ENCODE measurements at regions not wholly inside any gene's neighbourhood (a gene's known extent, or its start where the extent isn't known, plus 50 kb on each side); places are given as distances from the start of the nearest gene placed in this dataset.
"Not testable (repeated sequence)": the region's sequence is repeated elsewhere in the genome, so short reads cannot be mapped to it uniquely, and the experiment has no call there.

- H3K4me3 Mint-ChIP-seq; H3K27ac Mint-ChIP-seq; H3K36me3 Mint-ChIP-seq (ENCODE audit: low read depth); H3K27me3 Mint-ChIP-seq (ENCODE audit: low read depth); H3K4me1 Mint-ChIP-seq (ENCODE audit: low read depth): not testable (repeated sequence)
- peaks cover 15% of the 10 kb centered on the region for H3K9me3 Mint-ChIP-seq
These were observed 674.4 kb downstream of the UQCRFS1 start for GRCh38 chr19:28538579-28538978.

GRCh38 chr19:28537896-28538295 lies 675.1 kb downstream of the UQCRFS1 start:
- no peak overlapping the region for H3K27ac Mint-ChIP-seq
- H3K36me3 Mint-ChIP-seq (ENCODE audit: low read depth) = peaks cover 2% of the 10 kb centered on the region
- no peaks in the 10 kb centered on the region for H3K4me1 Mint-ChIP-seq (ENCODE audit: low read depth)
- H3K4me3 Mint-ChIP-seq = no peak overlapping the region
- H3K27me3 Mint-ChIP-seq (ENCODE audit: low read depth) = no peaks in the 10 kb centered on the region
- peaks cover 16% of the 10 kb centered on the region for H3K9me3 Mint-ChIP-seq

DNA sequence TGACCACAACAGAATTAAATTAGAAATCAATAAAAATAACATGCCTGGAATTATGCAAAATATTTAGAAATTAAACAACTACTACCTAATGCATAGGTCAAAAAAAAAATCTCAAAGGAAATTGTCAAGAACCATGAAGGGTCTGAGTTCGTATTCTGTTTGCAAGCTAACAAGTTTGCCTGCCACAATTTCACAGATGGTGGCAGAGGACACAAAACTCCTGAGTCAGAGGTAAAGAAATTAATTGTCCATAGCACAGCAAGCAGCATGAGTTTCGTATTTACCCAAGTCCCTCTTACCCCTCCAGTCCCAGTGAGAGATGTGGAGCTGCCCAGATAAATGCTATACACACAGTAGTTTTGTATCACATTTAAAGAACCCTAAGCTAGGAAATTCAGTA lies 675.9 kb downstream of the UQCRFS1 start:
- Mint-ChIP-seq H3K27me3 (ENCODE audit: low read depth) (no peaks in the 10 kb centered on the region), H3K4me1 (ENCODE audit: low read depth) (no peaks in the 10 kb centered on the region), H3K9me3 (peaks cover 20% of the 10 kb centered on the region), H3K4me3 (no peak overlapping the region), H3K36me3 (ENCODE audit: low read depth) (peaks cover 2% of the 10 kb centered on the region), H3K27ac (no peak overlapping the region)

DNA sequence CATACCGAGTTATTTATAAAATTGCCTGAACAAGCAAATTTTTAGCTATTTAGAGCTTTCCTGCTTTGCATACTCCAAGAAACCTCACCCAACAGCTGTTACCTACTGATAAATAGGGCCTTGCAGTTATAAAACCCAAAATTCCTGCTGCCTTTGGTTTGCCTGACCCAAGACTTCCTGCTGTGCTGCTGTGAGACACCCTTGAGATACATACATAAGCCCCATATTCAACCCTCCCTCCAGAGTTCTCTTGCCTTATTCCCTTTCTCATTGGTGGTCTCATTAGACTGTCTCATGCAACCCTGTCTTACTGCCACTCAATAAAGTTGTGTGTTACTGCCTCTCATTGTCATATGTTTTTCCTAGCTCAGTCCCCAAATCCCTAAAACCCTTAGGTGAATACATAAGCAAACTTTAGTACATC lies 677.6 kb downstream of the UQCRFS1 start:
- Mint-ChIP-seq H3K9me3 (peaks cover 20% of the 10 kb centered on the region), H3K36me3 (ENCODE audit: low read depth) (peaks cover 2% of the 10 kb centered on the region), H3K4me1 (ENCODE audit: low read depth) (no peaks in the 10 kb centered on the region), H3K27me3 (ENCODE audit: low read depth) (no peaks in the 10 kb centered on the region), H3K27ac (no peak overlapping the region), H3K4me3 (no peak overlapping the region)

GRCh38 chr19:28534766-28535351 lies 678.1 kb downstream of the UQCRFS1 start:
- H3K4me3 Mint-ChIP-seq = no peak overlapping the region
- H3K9me3 Mint-ChIP-seq = peaks cover 20% of the 10 kb centered on the region
- no peaks in the 10 kb centered on the region for H3K27me3 Mint-ChIP-seq (ENCODE audit: low read depth)
- H3K27ac Mint-ChIP-seq = no peak overlapping the region
- H3K36me3 Mint-ChIP-seq (ENCODE audit: low read depth) = peaks cover 2% of the 10 kb centered on the region
- H3K4me1 Mint-ChIP-seq (ENCODE audit: low read depth) = no peaks in the 10 kb centered on the region

GRCh38 chr19:28532765-28533341 lies 680.1 kb downstream of the UQCRFS1 start:
- H3K36me3 Mint-ChIP-seq (ENCODE audit: low read depth) = peaks cover 2% of the 10 kb centered on the region
- H3K4me1 Mint-ChIP-seq (ENCODE audit: low read depth) = no peaks in the 10 kb centered on the region
- H3K27me3 Mint-ChIP-seq (ENCODE audit: low read depth) = no peaks in the 10 kb centered on the region

DNA sequence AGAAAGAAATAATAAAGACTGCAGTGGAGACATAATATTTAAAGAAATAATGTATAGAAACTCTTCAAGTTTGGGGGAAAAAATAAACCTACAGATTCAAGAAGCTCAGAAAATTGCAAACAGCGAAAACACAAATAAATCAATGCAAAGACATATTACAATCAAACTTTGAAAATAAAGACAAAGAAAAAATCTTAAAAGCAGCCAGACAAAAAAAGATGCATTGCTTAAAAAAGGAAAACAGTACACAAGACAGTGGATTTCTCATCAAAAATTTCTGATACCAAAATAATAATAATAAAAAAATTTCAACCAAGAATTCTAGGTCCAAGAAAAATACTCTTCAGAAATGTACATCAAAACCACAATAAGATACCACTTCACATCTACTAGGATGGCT lies 681.0 kb downstream of the UQCRFS1 start:
- H3K36me3 Mint-ChIP-seq (ENCODE audit: low read depth) = no peaks in the 10 kb centered on the region
- H3K9me3 Mint-ChIP-seq = peaks cover 7% of the 10 kb centered on the region
- H3K4me1 Mint-ChIP-seq (ENCODE audit: low read depth) = no peaks in the 10 kb centered on the region
- no peak overlapping the region for H3K27ac Mint-ChIP-seq
- no peak overlapping the region for H3K4me3 Mint-ChIP-seq
- no peaks in the 10 kb centered on the region for H3K27me3 Mint-ChIP-seq (ENCODE audit: low read depth)

More at GRCh38 chr19:28532765-28533341, 680.1 kb downstream of the UQCRFS1 start:
- Mint-ChIP-seq H3K9me3 (peaks cover 15% of the 10 kb centered on the region), H3K27ac (no peak overlapping the region), H3K4me3 (no peak overlapping the region)

DNA sequence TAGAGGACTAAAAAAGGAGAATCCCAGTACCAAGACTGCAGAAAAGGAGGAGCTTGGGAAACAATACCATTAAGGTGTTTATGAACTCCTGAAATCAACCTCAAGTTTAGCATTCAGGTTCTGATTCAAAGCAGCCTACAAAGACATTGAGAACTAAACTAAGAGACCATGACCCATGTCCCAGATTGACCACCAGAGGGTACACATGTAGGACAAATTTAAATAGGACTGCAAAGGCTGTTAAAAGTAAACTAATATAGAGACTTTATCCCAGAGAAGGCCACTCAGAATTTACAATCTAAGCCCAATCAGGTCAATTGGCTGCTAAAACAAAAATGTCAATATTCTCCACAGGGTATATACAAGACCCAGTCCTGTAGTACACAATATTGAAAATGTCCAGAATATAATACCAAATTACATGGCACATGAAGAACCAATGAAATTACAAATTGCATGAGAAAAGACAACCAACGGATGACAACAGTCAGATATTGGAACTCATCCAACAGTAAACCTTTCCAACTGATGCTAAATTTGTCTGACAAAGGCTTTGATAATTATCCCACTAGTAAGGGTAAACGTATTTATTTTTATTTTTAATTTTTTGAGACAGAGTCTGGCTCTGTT lies 682.4 kb downstream of the UQCRFS1 start:
- no peaks in the 10 kb centered on the region for H3K4me1 Mint-ChIP-seq (ENCODE audit: low read depth)
- no peak overlapping the region for H3K4me3 Mint-ChIP-seq
- H3K36me3 Mint-ChIP-seq (ENCODE audit: low read depth) = no peaks in the 10 kb centered on the region
- no peaks in the 10 kb centered on the region for H3K27me3 Mint-ChIP-seq (ENCODE audit: low read depth)
- no peak overlapping the region for H3K27ac Mint-ChIP-seq
- H3K9me3 Mint-ChIP-seq = peaks cover 4% of the 10 kb centered on the region

DNA sequence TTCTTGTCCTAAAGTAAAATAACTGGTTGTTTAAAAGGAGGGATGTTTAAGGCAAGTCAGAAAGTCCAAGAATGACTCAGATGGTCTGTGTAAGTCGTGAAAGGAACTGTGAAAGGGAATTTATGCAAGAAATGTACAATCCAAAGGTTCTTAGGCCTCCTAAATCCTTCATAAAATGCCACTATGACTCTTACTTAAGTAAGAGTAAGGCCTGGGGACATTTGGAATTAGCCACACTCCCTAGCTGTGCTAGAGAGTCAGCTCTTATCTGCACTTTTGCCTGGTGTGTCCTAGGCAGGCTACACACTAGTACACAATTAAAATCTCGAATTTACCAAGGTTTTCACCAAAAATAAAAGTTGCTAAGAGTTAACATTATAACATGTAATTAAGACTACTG lies 686.9 kb downstream of the UQCRFS1 start:
- Mint-ChIP-seq H3K27me3 (ENCODE audit: low read depth) (no peaks in the 10 kb centered on the region), H3K36me3 (ENCODE audit: low read depth) (no peaks in the 10 kb centered on the region), H3K27ac (no peak overlapping the region), H3K4me1 (ENCODE audit: low read depth) (no peaks in the 10 kb centered on the region), H3K4me3 (no peak overlapping the region), H3K9me3 (no peaks in the 10 kb centered on the region)

DNA sequence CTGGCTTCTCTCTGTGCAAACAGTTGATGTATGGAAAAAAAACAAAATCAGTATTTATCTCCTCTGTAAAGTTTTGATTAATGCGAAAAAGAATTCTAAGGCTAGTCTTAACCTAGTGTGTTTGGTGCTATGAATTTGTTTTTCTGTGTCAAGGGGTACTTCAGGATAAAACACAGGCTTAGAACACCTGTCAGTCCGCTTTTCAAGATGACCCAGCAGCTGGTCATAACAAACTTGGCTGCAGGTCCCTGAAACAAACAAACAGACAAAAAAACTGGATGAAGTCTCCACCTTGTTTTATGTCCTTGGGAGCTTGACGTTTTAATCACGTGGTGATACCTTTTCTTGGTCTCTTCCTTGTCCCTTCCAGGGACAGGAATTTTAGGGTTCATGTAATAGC lies 689.3 kb downstream of the UQCRFS1 start:
- H3K36me3 Mint-ChIP-seq (ENCODE audit: low read depth) = no peaks in the 10 kb centered on the region
- H3K27ac Mint-ChIP-seq = no peak overlapping the region
- no peaks in the 10 kb centered on the region for H3K4me1 Mint-ChIP-seq (ENCODE audit: low read depth)
- H3K4me3 Mint-ChIP-seq = no peak overlapping the region
- H3K9me3 Mint-ChIP-seq = no peaks in the 10 kb centered on the region
- H3K27me3 Mint-ChIP-seq (ENCODE audit: low read depth) = no peaks in the 10 kb centered on the region

GRCh38 chr19:28522545-28522922 lies 690.4 kb downstream of the UQCRFS1 start:
- Mint-ChIP-seq H3K4me3 (no peak overlapping the region), H3K9me3 (no peaks in the 10 kb centered on the region), H3K36me3 (ENCODE audit: low read depth) (no peaks in the 10 kb centered on the region), H3K4me1 (ENCODE audit: low read depth) (no peaks in the 10 kb centered on the region), H3K27ac (no peak overlapping the region), H3K27me3 (ENCODE audit: low read depth) (no peaks in the 10 kb centered on the region)

DNA sequence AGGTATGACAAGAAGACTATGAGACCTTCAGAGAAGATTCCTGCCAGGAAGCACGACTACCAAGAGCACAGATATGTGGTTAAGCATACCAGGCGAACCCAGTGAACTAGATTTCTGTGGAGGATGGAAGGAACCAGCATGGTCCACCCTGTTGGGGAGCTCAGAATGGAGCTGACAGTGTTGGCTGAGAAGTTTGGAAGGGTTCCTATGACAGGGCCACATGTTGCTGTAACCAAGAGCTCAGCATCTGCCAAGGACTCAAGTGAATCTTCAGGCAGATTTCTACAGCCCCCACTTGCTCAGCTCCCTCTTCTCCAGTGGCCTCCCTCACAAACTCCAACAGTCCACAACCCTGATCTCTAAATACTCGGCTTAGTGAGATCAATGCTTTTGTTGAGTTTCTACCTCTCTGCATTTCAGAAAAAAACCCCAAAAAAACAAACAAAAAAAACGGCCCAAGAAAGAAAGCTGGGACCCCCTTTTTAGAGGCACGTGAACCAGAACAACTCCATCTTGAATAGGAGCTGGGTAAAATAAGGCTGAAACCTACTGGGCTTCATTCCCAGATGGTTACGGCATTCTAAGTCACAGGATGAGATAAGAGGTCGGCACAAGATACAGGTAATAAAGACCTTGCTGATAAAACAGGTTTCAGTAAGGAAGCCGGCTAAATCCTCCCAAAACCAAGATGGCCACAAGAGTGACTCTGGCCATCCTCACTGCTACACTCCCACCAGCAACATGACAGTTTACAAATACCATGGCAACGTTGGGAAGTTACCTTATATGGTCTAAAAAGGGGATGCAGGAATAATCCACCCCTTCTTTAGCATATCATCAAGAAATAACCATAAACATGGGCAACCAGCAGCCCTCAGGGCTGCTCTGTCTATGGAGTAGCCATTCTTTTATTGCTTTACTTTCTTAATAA lies 691.1 kb downstream of the UQCRFS1 start:
- H3K4me3 Mint-ChIP-seq = no peak overlapping the region
- no peaks in the 10 kb centered on the region for H3K27me3 Mint-ChIP-seq (ENCODE audit: low read depth)
- H3K9me3 Mint-ChIP-seq = no peaks in the 10 kb centered on the region

GRCh38 chr19:28520998-28521568 lies 691.9 kb downstream of the UQCRFS1 start:
- Mint-ChIP-seq H3K27me3 (ENCODE audit: low read depth) (no peaks in the 10 kb centered on the region), H3K36me3 (ENCODE audit: low read depth) (no peaks in the 10 kb centered on the region), H3K4me1 (ENCODE audit: low read depth) (no peaks in the 10 kb centered on the region), H3K27ac (no peak overlapping the region), H3K4me3 (no peak overlapping the region), H3K9me3 (no peaks in the 10 kb centered on the region)

More for the DNA sequence above, 691.1 kb downstream of the UQCRFS1 start:
- Mint-ChIP-seq H3K4me1 (ENCODE audit: low read depth) (no peaks in the 10 kb centered on the region), H3K36me3 (ENCODE audit: low read depth) (no peaks in the 10 kb centered on the region), H3K27ac (no peak overlapping the region)
